ENCODE measurements at regions not wholly inside any gene's neighbourhood (a gene's known extent, or its start where the extent isn't known, plus 50 kb on each side); places are given as distances from the start of the nearest gene placed in this dataset.

- Histone ChIP-seq H3K4me3 (ENCODE audit: insufficient read depth, low read length) (no peak overlapping the region), H2AFZ (ENCODE audit: low read length) (no peak overlapping the region), H3K79me2 (ENCODE audit: insufficient read depth, low read length) (no peaks in the 10 kb centered on the region), H3K4me2 (ENCODE audit: insufficient read depth, low read length) (no peak overlapping the region), H3K36me3 (ENCODE audit: insufficient read depth, low read length) (no peaks in the 10 kb centered on the region), H4K20me1 (ENCODE audit: insufficient read depth, low read length) (no peaks in the 10 kb centered on the region), H3K27ac (ENCODE audit: low read depth, low read length) (no peak overlapping the region), H3K27me3 (ENCODE audit: insufficient read depth, low read length) (no peaks in the 10 kb centered on the region), H3K9me3 (ENCODE audit: low read depth, low read length) (no peaks in the 10 kb centered on the region), H3K4me1 (ENCODE audit: insufficient read depth, low read length) (peaks cover 3% of the 10 kb centered on the region)
- TF ChIP-seq CTCF (IDR thresholded peaks at IDR 0.05; ENCODE audit: extremely low read depth, low read depth, low read length) = no peak
- DNase-seq (ENCODE audit: insufficient read length, low spot score, missing footprints) = no peak
Observed at GRCh38 chr3:5039585-5039984, 60.3 kb downstream of the BHLHE40 start.

GRCh38 chr3:5041315-5041714, 62.1 kb downstream of the BHLHE40 start:
- Histone ChIP-seq H3K36me3 (ENCODE audit: insufficient read depth, low read length) (no peaks in the 10 kb centered on the region), H3K27ac (ENCODE audit: low read depth, low read length) (no peak overlapping the region), H3K4me3 (ENCODE audit: insufficient read depth, low read length) (no peak overlapping the region), H3K9me3 (ENCODE audit: low read depth, low read length) (no peaks in the 10 kb centered on the region), H3K27me3 (ENCODE audit: insufficient read depth, low read length) (no peaks in the 10 kb centered on the region), H3K4me1 (ENCODE audit: insufficient read depth, low read length) (peaks cover 3% of the 10 kb centered on the region), H3K79me2 (ENCODE audit: insufficient read depth, low read length) (no peaks in the 10 kb centered on the region), H3K4me2 (ENCODE audit: insufficient read depth, low read length) (no peak overlapping the region), H4K20me1 (ENCODE audit: insufficient read depth, low read length) (no peaks in the 10 kb centered on the region), H2AFZ (ENCODE audit: low read length) (no peak overlapping the region)
- no peak for DNase-seq (ENCODE audit: insufficient read length, low spot score, missing footprints)
- TF ChIP-seq CTCF (IDR thresholded peaks at IDR 0.05; ENCODE audit: extremely low read depth, low read depth, low read length) = no peak

GRCh38 chr3:5045961-5046360, 66.7 kb downstream of the BHLHE40 start:
- no peaks in the 10 kb centered on the region for H3K27me3 ChIP-seq (ENCODE audit: insufficient read depth, low read length)
- no peak for TF ChIP-seq CTCF (IDR thresholded peaks at IDR 0.05; ENCODE audit: extremely low read depth, low read depth, low read length)
- no peaks in the 10 kb centered on the region for H3K9me3 ChIP-seq (ENCODE audit: low read depth, low read length)
- H3K27ac ChIP-seq (ENCODE audit: low read depth, low read length) = no peak overlapping the region
- no peak overlapping the region for H2AFZ ChIP-seq (ENCODE audit: low read length)
- DNase-seq (ENCODE audit: insufficient read length, low spot score, missing footprints) = no peak
- no peak overlapping the region for H3K4me2 ChIP-seq (ENCODE audit: insufficient read depth, low read length)
- H3K36me3 ChIP-seq (ENCODE audit: insufficient read depth, low read length) = no peaks in the 10 kb centered on the region
- H4K20me1 ChIP-seq (ENCODE audit: insufficient read depth, low read length) = no peaks in the 10 kb centered on the region
- H3K4me1 ChIP-seq (ENCODE audit: insufficient read depth, low read length) = no peaks in the 10 kb centered on the region
- no peak overlapping the region for H3K4me3 ChIP-seq (ENCODE audit: insufficient read depth, low read length)
- H3K79me2 ChIP-seq (ENCODE audit: insufficient read depth, low read length) = no peaks in the 10 kb centered on the region

GRCh38 chr3:5047764-5048419, 68.7 kb downstream of the BHLHE40 start:
- Histone ChIP-seq H2AFZ (ENCODE audit: low read length) (no peak overlapping the region), H3K4me3 (ENCODE audit: insufficient read depth, low read length) (no peak overlapping the region), H3K9me3 (ENCODE audit: low read depth, low read length) (no peaks in the 10 kb centered on the region), H3K27me3 (ENCODE audit: insufficient read depth, low read length) (no peaks in the 10 kb centered on the region), H3K27ac (ENCODE audit: low read depth, low read length) (no peak overlapping the region), H3K4me2 (ENCODE audit: insufficient read depth, low read length) (no peak overlapping the region), H3K36me3 (ENCODE audit: insufficient read depth, low read length) (no peaks in the 10 kb centered on the region), H3K4me1 (ENCODE audit: insufficient read depth, low read length) (peaks cover 5% of the 10 kb centered on the region), H4K20me1 (ENCODE audit: insufficient read depth, low read length) (no peaks in the 10 kb centered on the region), H3K79me2 (ENCODE audit: insufficient read depth, low read length) (no peaks in the 10 kb centered on the region)
- no peak for DNase-seq (ENCODE audit: insufficient read length, low spot score, missing footprints)
- no peak for TF ChIP-seq CTCF (IDR thresholded peaks at IDR 0.05; ENCODE audit: extremely low read depth, low read depth, low read length)

Measured in osteoblast (primary cell).